ENCODE measurements at regions not wholly inside any gene's neighbourhood (a gene's known extent, or its start where the extent isn't known, plus 50 kb on each side); places are given as distances from the start of the nearest gene placed in this dataset.

GRCh38 chr5:124301850-124302249 is 444.6 kb downstream of the ZNF608 start:
- no peak for DNase-seq
- no peaks in the 10 kb centered on the region for H3K36me3 Mint-ChIP-seq
- no peak overlapping the region for H3K4me3 Mint-ChIP-seq
- no peaks in the 10 kb centered on the region for H3K9me3 Mint-ChIP-seq
- H3K27ac Mint-ChIP-seq = no peak overlapping the region
- POLR2A ChIA-PET = no interaction called here
- H3K4me1 Mint-ChIP-seq = no peaks in the 10 kb centered on the region
- ATAC-seq (ENCODE audit: low read depth) = no peak
- H3K27me3 Mint-ChIP-seq = no peaks in the 10 kb centered on the region

- Mint-ChIP-seq H3K4me1 (no peaks in the 10 kb centered on the region), H3K27ac (no peak overlapping the region), H3K9me3 (no peaks in the 10 kb centered on the region), H3K4me3 (no peak overlapping the region), H3K27me3 (no peaks in the 10 kb centered on the region), H3K36me3 (no peaks in the 10 kb centered on the region)
- DNase-seq = no peak
- ATAC-seq (ENCODE audit: low read depth) = no peak
- POLR2A ChIA-PET = no interaction called here
Measured at GRCh38 chr5:124300815-124301621, 445.4 kb downstream of the ZNF608 start.

- Mint-ChIP-seq H3K4me1 (no peaks in the 10 kb centered on the region), H3K36me3 (no peaks in the 10 kb centered on the region), H3K4me3 (no peak overlapping the region), H3K27ac (no peak overlapping the region), H3K9me3 (no peaks in the 10 kb centered on the region), H3K27me3 (no peaks in the 10 kb centered on the region)
- DNase-seq (no peak), ATAC-seq (ENCODE audit: low read depth) (no peak)
- POLR2A ChIA-PET = no interaction called here
Measured at GRCh38 chr5:124297826-124298225, 448.6 kb downstream of the ZNF608 start.

GRCh38 chr5:124292322-124292855 is 454.1 kb downstream of the ZNF608 start:
- Mint-ChIP-seq H3K9me3 (no peaks in the 10 kb centered on the region), H3K4me3 (no peak overlapping the region), H3K27me3 (no peaks in the 10 kb centered on the region), H3K36me3 (no peaks in the 10 kb centered on the region), H3K27ac (no peak overlapping the region), H3K4me1 (no peaks in the 10 kb centered on the region)
- DNase-seq (no peak), ATAC-seq (ENCODE audit: low read depth) (no peak)
- POLR2A ChIA-PET = no interaction called here

- ATAC-seq (ENCODE audit: low read depth) (no peak), DNase-seq (no peak)
- POLR2A ChIA-PET = no interaction called here
Measured at GRCh38 chr5:124289641-124290311, 456.7 kb downstream of the ZNF608 start.

GRCh38 chr5:124289130-124289529 is 457.3 kb downstream of the ZNF608 start:
- H3K9me3 Mint-ChIP-seq = peaks cover 4% of the 10 kb centered on the region
- no peak for ATAC-seq (ENCODE audit: low read depth)
- no peaks in the 10 kb centered on the region for H3K4me1 Mint-ChIP-seq
- POLR2A ChIA-PET = no interaction called here
- H3K4me3 Mint-ChIP-seq = no peak overlapping the region
- no peaks in the 10 kb centered on the region for H3K36me3 Mint-ChIP-seq
- no peak for DNase-seq
- no peak overlapping the region for H3K27ac Mint-ChIP-seq
- H3K27me3 Mint-ChIP-seq = peaks cover 1% of the 10 kb centered on the region

More at GRCh38 chr5:124289641-124290311, 456.7 kb downstream of the ZNF608 start:
- Mint-ChIP-seq H3K4me1 (no peaks in the 10 kb centered on the region), H3K27me3 (no peaks in the 10 kb centered on the region), H3K4me3 (no peak overlapping the region), H3K36me3 (no peaks in the 10 kb centered on the region), H3K9me3 (no peaks in the 10 kb centered on the region), H3K27ac (no peak overlapping the region)

- Mint-ChIP-seq H3K36me3 (no peaks in the 10 kb centered on the region), H3K4me3 (no peak overlapping the region), H3K9me3 (peaks cover 4% of the 10 kb centered on the region), H3K4me1 (no peaks in the 10 kb centered on the region), H3K27me3 (peaks cover 1% of the 10 kb centered on the region), H3K27ac (no peak overlapping the region)
- ATAC-seq (ENCODE audit: low read depth) = no peak
- POLR2A ChIA-PET = no interaction called here
- no peak for DNase-seq
Measured at GRCh38 chr5:124287813-124288212, 458.6 kb downstream of the ZNF608 start.

GRCh38 chr5:124285733-124286132 is 460.7 kb downstream of the ZNF608 start:
- ATAC-seq (ENCODE audit: low read depth) = no peak
- no peaks in the 10 kb centered on the region for H3K4me1 Mint-ChIP-seq
- POLR2A ChIA-PET = no interaction called here
- no peak overlapping the region for H3K4me3 Mint-ChIP-seq
- no peak for DNase-seq
- no peaks in the 10 kb centered on the region for H3K36me3 Mint-ChIP-seq
- H3K27me3 Mint-ChIP-seq = peaks cover 1% of the 10 kb centered on the region
- peaks cover 6% of the 10 kb centered on the region for H3K9me3 Mint-ChIP-seq
- H3K27ac Mint-ChIP-seq = no peak overlapping the region

GRCh38 chr5:124285071-124285470 is 461.4 kb downstream of the ZNF608 start:
- ATAC-seq (ENCODE audit: low read depth) (no peak), DNase-seq (no peak)
- peaks cover 1% of the 10 kb centered on the region for H3K27me3 Mint-ChIP-seq
- no peaks in the 10 kb centered on the region for H3K4me1 Mint-ChIP-seq
- H3K27ac Mint-ChIP-seq = no peak overlapping the region
- POLR2A ChIA-PET = no interaction called here
- H3K9me3 Mint-ChIP-seq = peaks cover 6% of the 10 kb centered on the region
- no peaks in the 10 kb centered on the region for H3K36me3 Mint-ChIP-seq
- H3K4me3 Mint-ChIP-seq = no peak overlapping the region

- Mint-ChIP-seq H3K36me3 (no peaks in the 10 kb centered on the region), H3K9me3 (peaks cover 6% of the 10 kb centered on the region), H3K27ac (no peak overlapping the region), H3K4me3 (no peak overlapping the region), H3K4me1 (no peaks in the 10 kb centered on the region), H3K27me3 (peaks cover 1% of the 10 kb centered on the region)
- POLR2A ChIA-PET = no interaction called here
- DNase-seq = no peak
- ATAC-seq (ENCODE audit: low read depth) = no peak
Measured at GRCh38 chr5:124283031-124283430, 463.4 kb downstream of the ZNF608 start.

- no peak for DNase-seq
- H3K4me1 Mint-ChIP-seq = no peaks in the 10 kb centered on the region
- no peak for ATAC-seq (ENCODE audit: low read depth)
- peaks cover 1% of the 10 kb centered on the region for H3K27me3 Mint-ChIP-seq
- H3K27ac Mint-ChIP-seq = no peak overlapping the region
- H3K4me3 Mint-ChIP-seq = no peak overlapping the region
- no peaks in the 10 kb centered on the region for H3K36me3 Mint-ChIP-seq
- H3K9me3 Mint-ChIP-seq = peaks cover 6% of the 10 kb centered on the region
- POLR2A ChIA-PET = no interaction called here
Measured at GRCh38 chr5:124280079-124280478, 466.4 kb downstream of the ZNF608 start.

GRCh38 chr5:124279146-124279876 is 467.1 kb downstream of the ZNF608 start:
- H3K4me1 Mint-ChIP-seq = no peaks in the 10 kb centered on the region
- H3K27ac Mint-ChIP-seq = no peak overlapping the region
- no peak for DNase-seq
- ATAC-seq (ENCODE audit: low read depth) = no peak
- no peaks in the 10 kb centered on the region for H3K36me3 Mint-ChIP-seq
- peaks cover 3% of the 10 kb centered on the region for H3K9me3 Mint-ChIP-seq
- no peak overlapping the region for H3K4me3 Mint-ChIP-seq
- POLR2A ChIA-PET = no interaction called here
- no peaks in the 10 kb centered on the region for H3K27me3 Mint-ChIP-seq

- POLR2A ChIA-PET = no interaction called here
- no peaks in the 10 kb centered on the region for H3K36me3 Mint-ChIP-seq
- H3K27ac Mint-ChIP-seq = no peak overlapping the region
- no peak for ATAC-seq (ENCODE audit: low read depth)
- no peak for DNase-seq
- H3K4me1 Mint-ChIP-seq = no peaks in the 10 kb centered on the region
- no peaks in the 10 kb centered on the region for H3K27me3 Mint-ChIP-seq
- H3K9me3 Mint-ChIP-seq = peaks cover 2% of the 10 kb centered on the region
- no peak overlapping the region for H3K4me3 Mint-ChIP-seq
Measured at GRCh38 chr5:124278636-124279035, 467.8 kb downstream of the ZNF608 start.

Measured in activated naive CD8-positive, alpha-beta T cell treated with anti-CD3 and anti-CD28 coated beads, Interleukin-2, amount 10 ng/mL, durations not matched to agents 7 days and 5 days (primary cell).